ENCODE measurements at regions not wholly inside any gene's neighbourhood (a gene's known extent, or its start where the extent isn't known, plus 50 kb on each side); places are given as distances from the start of the nearest gene placed in this dataset.

DNA sequence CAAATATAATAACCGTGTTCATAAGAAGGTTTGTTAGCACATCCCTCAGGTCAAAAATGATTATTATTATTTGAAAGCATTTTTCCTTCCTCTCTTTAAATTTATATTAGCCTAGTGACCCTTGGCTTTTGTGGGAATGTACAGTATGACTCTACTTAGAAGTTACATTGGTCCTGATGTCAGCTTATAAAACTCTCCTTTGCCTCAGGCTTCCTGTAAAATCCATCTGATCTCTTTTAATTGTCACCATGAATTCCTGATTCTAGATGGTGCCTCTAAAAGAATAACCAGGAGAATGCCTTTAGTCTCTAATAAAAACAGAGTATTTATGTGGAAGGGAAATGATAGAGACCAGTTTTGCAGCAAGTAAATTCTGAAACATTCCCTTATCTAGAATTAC, 1134.4 kb downstream of the XPNPEP1 start:
- TF ChIP-seq, protein P1, sequence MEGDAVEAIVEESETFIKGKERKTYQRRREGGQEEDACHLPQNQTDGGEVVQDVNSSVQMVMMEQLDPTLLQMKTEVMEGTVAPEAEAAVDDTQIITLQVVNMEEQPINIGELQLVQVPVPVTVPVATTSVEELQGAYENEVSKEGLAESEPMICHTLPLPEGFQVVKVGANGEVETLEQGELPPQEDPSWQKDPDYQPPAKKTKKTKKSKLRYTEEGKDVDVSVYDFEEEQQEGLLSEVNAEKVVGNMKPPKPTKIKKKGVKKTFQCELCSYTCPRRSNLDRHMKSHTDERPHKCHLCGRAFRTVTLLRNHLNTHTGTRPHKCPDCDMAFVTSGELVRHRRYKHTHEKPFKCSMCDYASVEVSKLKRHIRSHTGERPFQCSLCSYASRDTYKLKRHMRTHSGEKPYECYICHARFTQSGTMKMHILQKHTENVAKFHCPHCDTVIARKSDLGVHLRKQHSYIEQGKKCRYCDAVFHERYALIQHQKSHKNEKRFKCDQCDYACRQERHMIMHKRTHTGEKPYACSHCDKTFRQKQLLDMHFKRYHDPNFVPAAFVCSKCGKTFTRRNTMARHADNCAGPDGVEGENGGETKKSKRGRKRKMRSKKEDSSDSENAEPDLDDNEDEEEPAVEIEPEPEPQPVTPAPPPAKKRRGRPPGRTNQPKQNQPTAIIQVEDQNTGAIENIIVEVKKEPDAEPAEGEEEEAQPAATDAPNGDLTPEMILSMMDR (conservative IDR thresholded peaks at IDR 0.05; ENCODE audit: low read depth, low read length), result no peak
- TF ChIP-seq BHLHE40 (IDR thresholded peaks at IDR 0.05; ENCODE audit: low read depth, low read length), result no peak

All from IMR-90 (cell line).